ENCODE measurements at regions not wholly inside any gene's neighbourhood (a gene's known extent, or its start where the extent isn't known, plus 50 kb on each side); places are given as distances from the start of the nearest gene placed in this dataset.

- no peak for DNase-seq (ENCODE audit: low read depth in 2 of 2)
Observed at GRCh38 chr20:22370137-22370536, 214.2 kb downstream of the FOXA2 start.

- DNase-seq (ENCODE audit: low read depth in 2 of 2) = no peak
Observed at GRCh38 chr20:22369100-22369499, 215.3 kb downstream of the FOXA2 start.

GRCh38 chr20:22368235-22368634 is 216.1 kb downstream of the FOXA2 start:
- no peak for DNase-seq (ENCODE audit: low read depth in 2 of 2)

- DNase-seq (ENCODE audit: low read depth in 2 of 2) = no peak
Observed at GRCh38 chr20:22366631-22367030, 217.7 kb downstream of the FOXA2 start.

GRCh38 chr20:22354647-22355046 is 229.7 kb downstream of the FOXA2 start:
- no peak for DNase-seq (ENCODE audit: low read depth in 2 of 2)

GRCh38 chr20:22353586-22353985 is 230.8 kb downstream of the FOXA2 start:
- DNase-seq (ENCODE audit: low read depth in 2 of 2) = no peak

GRCh38 chr20:22352019-22352418 is 232.4 kb downstream of the FOXA2 start:
- no peak for DNase-seq (ENCODE audit: low read depth in 2 of 2)

- no peak for DNase-seq (ENCODE audit: low read depth in 2 of 2)
Observed at GRCh38 chr20:22350624-22351023, 233.7 kb downstream of the FOXA2 start.

- DNase-seq (ENCODE audit: low read depth in 2 of 2) = no peak
Observed at GRCh38 chr20:22348010-22348409, 236.4 kb downstream of the FOXA2 start.

- no peak for DNase-seq (ENCODE audit: low read depth in 2 of 2)
Observed at GRCh38 chr20:22346716-22347115, 237.7 kb downstream of the FOXA2 start.

- no peak for DNase-seq (ENCODE audit: low read depth in 2 of 2)
Observed at GRCh38 chr20:22343612-22344011, 240.8 kb downstream of the FOXA2 start.

- no peak for DNase-seq (ENCODE audit: low read depth in 2 of 2)
Observed at GRCh38 chr20:22342410-22342809, 242.0 kb downstream of the FOXA2 start.

- DNase-seq (ENCODE audit: low read depth in 2 of 2) = no peak
Observed at GRCh38 chr20:22341508-22341907, 242.9 kb downstream of the FOXA2 start.

GRCh38 chr20:22339946-22340345 is 244.4 kb downstream of the FOXA2 start:
- DNase-seq (ENCODE audit: low read depth in 2 of 2) = no peak

- peak in 1 of 2 experiments; percentile 20 for DNase-seq (ENCODE audit: low read depth in 2 of 2)
Observed at GRCh38 chr20:22339091-22339881, 245.1 kb downstream of the FOXA2 start.

- no peak for DNase-seq (ENCODE audit: low read depth in 2 of 2)
Observed at GRCh38 chr20:22338140-22338708, 246.1 kb downstream of the FOXA2 start.

- DNase-seq (ENCODE audit: low read depth in 2 of 2) = no peak
Observed at GRCh38 chr20:22335210-22335609, 249.2 kb downstream of the FOXA2 start.

GRCh38 chr20:22333885-22334545 is 250.4 kb downstream of the FOXA2 start:
- peak in 1 of 2 experiments; percentile 23 for DNase-seq (ENCODE audit: low read depth in 2 of 2)

- no peak for DNase-seq (ENCODE audit: low read depth in 2 of 2)
Observed at GRCh38 chr20:22324505-22324904, 259.9 kb downstream of the FOXA2 start.

GRCh38 chr20:22322513-22322912 is 261.9 kb downstream of the FOXA2 start:
- DNase-seq (ENCODE audit: low read depth in 2 of 2) = no peak

- no peak for DNase-seq (ENCODE audit: low read depth in 2 of 2)
Observed at GRCh38 chr20:22321191-22321590, 263.2 kb downstream of the FOXA2 start.

GRCh38 chr20:22320245-22320915 is 264.0 kb downstream of the FOXA2 start:
- DNase-seq (ENCODE audit: low read depth in 2 of 2) = no peak

Data from stimulated activated CD4-positive, alpha-beta T cell treated with anti-CD3 and anti-CD28 coated beads, Interleukin-12 subunit alpha, Interleukin-12 subunit beta, amount 100 ng/mL, for 24 hours (primary cell).